ENCODE measurements at regions not wholly inside any gene's neighbourhood (a gene's known extent, or its start where the extent isn't known, plus 50 kb on each side); places are given as distances from the start of the nearest gene placed in this dataset.
"Not testable (repeated sequence)": the region's sequence is repeated elsewhere in the genome, so short reads cannot be mapped to it uniquely, and the experiment has no call there.

DNA sequence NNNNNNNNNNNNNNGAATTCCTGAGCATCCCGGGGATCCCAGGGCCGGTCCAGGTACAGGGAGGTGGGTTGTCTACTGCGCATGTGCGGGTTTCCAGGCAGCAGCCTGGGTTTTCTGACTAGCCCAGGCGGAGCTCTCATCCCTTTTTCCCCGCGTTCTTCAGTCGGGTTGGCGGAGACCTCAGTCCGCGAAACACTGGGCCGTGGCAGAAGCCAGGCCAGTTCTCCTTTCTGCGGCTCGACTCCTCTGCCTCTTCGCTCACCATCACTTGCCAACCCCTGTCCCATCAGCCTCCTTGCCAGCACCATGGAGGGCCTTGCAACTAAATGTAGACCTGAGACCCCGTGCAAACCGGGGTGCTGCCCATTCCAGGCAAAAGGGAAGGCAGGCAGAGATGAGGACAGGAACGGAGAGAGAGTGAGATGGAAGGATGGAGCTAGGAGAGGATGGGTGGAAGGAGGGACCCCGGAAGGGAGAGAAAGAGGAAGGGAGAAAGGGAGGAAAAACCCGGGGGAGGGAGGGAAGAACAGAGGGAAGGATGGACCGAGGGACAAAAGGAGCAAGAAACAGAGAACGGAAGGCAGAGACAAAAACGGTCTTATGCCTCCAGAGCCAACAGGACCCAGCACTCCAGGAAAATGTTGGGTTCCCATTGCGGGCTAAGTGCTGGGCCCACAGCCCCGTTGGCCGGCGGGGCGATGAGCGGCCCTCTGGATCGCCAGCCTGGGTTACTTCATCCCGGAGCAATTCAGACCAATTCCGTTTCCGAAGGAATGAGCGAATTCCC is 445.4 kb upstream of the DEFB115 start:
- DNase-seq = peak; percentile 74

GRCh38 chr20:30812739-30813411 is 444.6 kb upstream of the DEFB115 start:
- DNase-seq = no peak

- not testable (repeated sequence) for DNase-seq
These were observed 443.8 kb upstream of the DEFB115 start for GRCh38 chr20:30813412-30814311.

- not testable (repeated sequence) for DNase-seq
These were observed 443.2 kb upstream of the DEFB115 start for GRCh38 chr20:30814312-30814639.

DNA sequence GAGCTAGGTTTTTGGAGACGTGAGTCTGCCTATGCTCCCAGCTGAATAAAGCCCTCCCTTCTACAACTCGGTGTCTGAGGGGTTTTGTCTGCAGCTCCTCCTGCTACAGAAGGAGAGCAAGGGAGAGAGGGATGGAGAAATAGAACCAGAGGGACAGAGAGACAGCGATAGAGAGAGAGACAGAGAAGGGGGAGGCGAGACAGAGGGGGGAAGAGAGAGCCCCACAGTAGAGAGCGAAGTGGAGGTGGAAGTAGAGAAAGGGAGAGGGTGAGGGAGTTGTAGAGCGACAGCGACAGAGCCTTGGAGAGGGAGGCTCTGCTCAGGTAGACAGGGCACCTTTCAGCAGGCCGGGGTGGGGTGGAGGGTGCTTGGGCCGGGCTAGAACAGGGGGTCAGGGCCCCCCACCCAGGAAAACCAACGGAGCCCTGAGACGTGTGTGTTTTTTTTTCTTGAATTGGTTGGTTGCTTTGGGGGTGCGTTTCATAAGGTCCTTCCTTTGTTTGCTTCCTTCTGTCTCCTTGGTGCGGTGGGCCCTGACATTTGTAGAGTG is 442.4 kb upstream of the DEFB115 start:
- not testable (repeated sequence) for DNase-seq

- DNase-seq = no peak
These were observed 441.8 kb upstream of the DEFB115 start for GRCh38 chr20:30815577-30816181.

DNA sequence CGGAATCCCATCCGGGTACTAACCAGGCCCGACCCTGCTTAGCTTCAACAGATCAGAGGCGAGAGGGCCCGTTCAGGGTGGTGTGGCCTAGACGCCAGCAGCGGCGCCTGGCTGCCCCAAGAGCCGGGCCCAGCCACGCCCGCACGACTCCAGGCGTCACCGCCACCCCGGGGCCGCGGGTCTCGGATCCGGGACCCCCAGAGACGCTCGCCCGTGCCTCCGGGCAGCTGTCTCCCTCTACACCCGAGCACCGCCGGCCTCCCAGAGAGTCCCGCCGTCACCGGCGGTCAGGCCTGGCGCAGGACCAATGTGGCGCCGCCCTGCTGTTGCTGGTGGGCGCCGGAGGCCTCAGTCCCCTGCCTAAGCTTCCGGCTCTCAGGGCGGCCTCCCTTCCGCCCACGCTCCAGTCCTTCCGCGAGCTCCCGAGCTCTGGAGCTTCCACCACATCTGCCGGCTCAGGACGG is 441.2 kb upstream of the DEFB115 start:
- DNase-seq = no peak

- not testable (repeated sequence) for DNase-seq
These were observed 435.8 kb upstream of the DEFB115 start for GRCh38 chr20:30821615-30822014.

DNA sequence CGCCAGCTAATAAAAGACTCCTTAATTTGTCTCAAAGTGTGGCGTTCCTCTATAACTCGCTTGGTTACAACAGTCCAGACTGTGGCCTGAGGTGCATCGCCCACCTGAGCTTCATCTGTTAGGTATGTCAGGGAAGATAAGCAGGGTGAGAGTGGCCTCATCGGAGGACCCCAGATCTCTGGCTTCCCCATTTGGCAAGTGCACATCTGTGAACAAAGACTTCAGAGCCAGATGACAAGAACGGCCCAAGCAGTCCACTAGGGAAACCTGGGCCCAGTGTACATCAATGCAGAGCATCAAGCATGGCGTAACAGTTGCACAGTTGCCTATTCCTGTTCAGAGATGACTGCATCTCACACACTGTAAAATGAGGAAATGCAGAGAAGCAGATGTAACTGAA is 432.8 kb upstream of the DEFB115 start:
- DNase-seq = not testable (repeated sequence)

GRCh38 chr20:30845923-30846322 is 411.5 kb upstream of the DEFB115 start:
- not testable (repeated sequence) for DNase-seq

GRCh38 chr20:30868271-30868670 is 389.2 kb upstream of the DEFB115 start:
- not testable (repeated sequence) for DNase-seq

- DNase-seq = not testable (repeated sequence)
These were observed 386.3 kb upstream of the DEFB115 start for GRCh38 chr20:30871127-30871526.

DNA sequence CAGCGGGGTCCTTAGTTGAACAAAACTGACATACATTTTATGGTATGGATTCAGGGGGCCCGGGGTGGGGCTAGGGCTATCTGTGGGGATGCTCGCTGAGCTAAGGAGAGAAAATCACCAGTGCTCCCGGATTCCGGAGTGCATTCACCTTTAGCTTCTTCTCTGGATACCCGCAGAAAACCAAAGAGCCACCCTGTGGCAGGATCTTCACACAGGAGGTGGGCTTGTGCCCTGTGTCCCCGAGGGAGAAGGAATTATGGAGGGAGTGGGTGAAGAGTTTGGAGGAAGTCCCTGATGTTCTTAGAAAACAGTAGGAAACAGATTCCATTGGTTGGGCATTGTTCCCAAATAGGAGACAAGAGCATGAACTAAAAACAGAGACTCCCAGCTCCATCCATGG is 385.2 kb upstream of the DEFB115 start:
- not testable (repeated sequence) for DNase-seq

DNA sequence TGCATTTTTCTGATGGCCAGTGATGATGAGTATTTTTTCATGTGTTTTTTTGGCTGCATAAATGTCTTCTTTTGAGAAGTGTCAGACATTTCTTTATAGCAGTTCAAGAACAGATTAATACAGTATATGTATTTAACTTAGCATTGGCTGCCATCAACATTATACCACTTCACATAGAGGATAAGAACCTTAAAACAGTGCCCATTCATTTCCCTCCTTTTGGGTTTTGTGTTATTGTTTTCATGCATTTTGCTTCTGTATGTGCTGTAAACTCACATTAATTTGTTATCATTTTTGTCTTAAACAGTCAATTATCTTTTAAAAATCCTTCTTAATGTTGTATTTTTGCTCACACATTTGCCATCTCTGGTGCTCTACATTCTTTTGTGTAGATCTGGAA is 381.6 kb upstream of the DEFB115 start:
- DNase-seq = not testable (repeated sequence)

- not testable (repeated sequence) for DNase-seq
These were observed 366.1 kb upstream of the DEFB115 start for GRCh38 chr20:30891400-30891799.

- no peak for DNase-seq
These were observed 364.7 kb upstream of the DEFB115 start for GRCh38 chr20:30892541-30893345.

- DNase-seq = not testable (repeated sequence)
These were observed 363.8 kb upstream of the DEFB115 start for GRCh38 chr20:30893346-30894314.

DNA sequence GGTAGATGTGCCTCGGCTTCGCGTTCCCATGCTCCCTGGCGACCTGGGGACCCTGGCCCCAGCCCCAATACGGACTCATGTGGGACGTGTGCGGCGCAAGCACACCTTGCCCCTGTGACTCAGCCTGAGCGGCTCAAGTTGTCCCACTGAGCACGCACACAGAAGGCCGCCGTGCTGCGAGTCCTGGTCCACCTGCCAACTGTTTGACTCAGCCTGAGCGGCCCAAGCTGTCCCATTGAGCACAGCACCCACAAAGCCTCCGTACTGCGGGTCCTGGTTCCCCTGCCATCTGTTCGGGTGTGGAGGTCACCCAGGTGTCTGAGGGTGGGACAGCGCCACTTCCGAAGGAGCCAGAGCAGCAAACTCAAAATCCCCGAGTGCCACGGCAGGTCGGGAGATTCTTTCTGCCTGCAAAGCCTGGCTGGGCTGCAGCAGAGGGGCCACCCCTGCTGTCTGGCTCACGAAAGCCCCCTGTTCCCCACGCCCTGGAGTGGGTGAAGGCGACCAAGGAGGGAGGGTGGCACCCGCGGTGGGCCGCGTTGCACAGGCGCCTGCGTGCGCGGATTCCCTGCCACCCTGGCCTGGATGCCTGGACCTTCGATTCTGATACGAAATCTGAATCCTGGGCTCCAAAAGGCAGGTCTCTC is 362.6 kb upstream of the DEFB115 start:
- not testable (repeated sequence) for DNase-seq

- not testable (repeated sequence) for DNase-seq
These were observed 362.1 kb upstream of the DEFB115 start for GRCh38 chr20:30895354-30895711.
